Testis (tissue), 2 donors: ENCODE measurements at regions not wholly inside any gene's neighbourhood (a gene's known extent, or its start where the extent isn't known, plus 50 kb on each side); places are given as distances from the start of the nearest gene placed in this dataset.
"Not testable (repeated sequence)": the region's sequence is repeated elsewhere in the genome, so short reads cannot be mapped to it uniquely, and the experiment has no call there.

ENCODE experiments used
- DNase-seq: peaks from one replicate; pipeline ENCODE4 v3.0.0-alpha.2; 2019
- H3K27ac ChIP-seq, 2 donors: fragments of 200-600 bp; sonication (generic); one replicate each; pipeline ENCODE4 v1.5.1; 2019
- H3K27me3 ChIP-seq: fragments of 200-600 bp; sonication (generic); one replicate; pipeline ENCODE4 v1.5.1; 2019
- H3K36me3 ChIP-seq: fragments of 200-600 bp; sonication (generic); one replicate; pipeline ENCODE4 v1.5.1; 2017; ENCODE audit warnings: low read depth; ENCODE audit errors: missing control alignments
- H3K4me1 ChIP-seq: fragments of 200-600 bp; sonication (generic); one replicate; pipeline ENCODE4 v1.5.1; 2019
- H3K4me3 ChIP-seq, 2 donors: fragments of 200-600 bp; sonication (generic); one replicate each; pipeline ENCODE4 v1.5.1; 2017 to 2019
- H3K9me3 ChIP-seq: fragments of 200-600 bp; sonication (generic); one replicate; pipeline ENCODE4 v1.5.1; 2017
- POLR2A ChIP-seq: fragments of 450-650 bp; IDR thresholded peaks from one replicate; pipeline ENCODE4 v1.6.1; 2017; ENCODE audit warnings: antibody characterized with exemption, mild to moderate bottlenecking, moderate library complexity
- WGBS, 2 donors: methylation state at CpG; one replicate each; pipeline ENCODE4 v1.1.5; 2018; 5-methylcytosine and 5-hydroxymethylcytosine counted together
- intact Hi-C: fragments of 100-400 bp; cut with DNase I; formaldehyde crosslinking; loops from one replicate; pipeline ENCODE4 v1.15.1; 2023; ENCODE audit warnings: low total_unique reads
- TF ChIP-seq, protein P1 (sequence below), 3 experiments: fragments of 450-650 bp in 2 of 3; fragments of 200-600 bp in 1 of 3; sonication (generic) in 1 of 3; IDR thresholded peaks; one replicate each; pipeline ENCODE4 v1.5.1; 2016 to 2019; ENCODE audit warnings: antibody characterized with exemption in 3 of 3, mild to moderate bottlenecking in 2 of 3, moderate library complexity in 1 of 3

DNA sequence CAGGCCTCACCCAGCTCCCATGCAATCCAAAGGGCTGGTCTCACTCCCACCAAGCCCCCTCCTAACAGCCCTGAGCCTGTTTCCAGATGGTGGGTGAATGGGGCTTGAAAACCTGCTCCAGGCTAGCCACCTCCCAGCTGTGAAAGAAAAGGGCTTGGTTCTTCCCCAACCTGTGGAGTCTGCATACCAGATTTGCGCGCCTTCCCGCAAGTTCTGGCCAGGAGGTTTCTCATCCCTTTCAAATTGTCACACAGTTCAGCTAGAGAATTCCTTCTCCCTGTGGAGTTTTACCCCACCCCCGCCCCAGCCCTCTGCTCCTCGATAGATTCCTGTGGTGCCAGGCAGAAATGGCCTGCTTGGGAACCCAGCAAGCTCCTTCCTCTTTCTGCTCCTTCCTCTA lies 734.6 kb upstream of the FAT3 start:
- Histone ChIP-seq H3K36me3 (no peaks in the 10 kb centered on the region), H3K27me3 (no peaks in the 10 kb centered on the region), H3K9me3 (no peaks in the 10 kb centered on the region), H3K27ac (no peak overlapping the region), H3K4me3 (no peak overlapping the region), H3K4me1 (peaks cover 4% of the 10 kb centered on the region)
- 63 to 81% methylated on average over 4 to 5 of the region's 5 CpGs for WGBS, 2 donors
- TF ChIP-seq, protein P1, sequence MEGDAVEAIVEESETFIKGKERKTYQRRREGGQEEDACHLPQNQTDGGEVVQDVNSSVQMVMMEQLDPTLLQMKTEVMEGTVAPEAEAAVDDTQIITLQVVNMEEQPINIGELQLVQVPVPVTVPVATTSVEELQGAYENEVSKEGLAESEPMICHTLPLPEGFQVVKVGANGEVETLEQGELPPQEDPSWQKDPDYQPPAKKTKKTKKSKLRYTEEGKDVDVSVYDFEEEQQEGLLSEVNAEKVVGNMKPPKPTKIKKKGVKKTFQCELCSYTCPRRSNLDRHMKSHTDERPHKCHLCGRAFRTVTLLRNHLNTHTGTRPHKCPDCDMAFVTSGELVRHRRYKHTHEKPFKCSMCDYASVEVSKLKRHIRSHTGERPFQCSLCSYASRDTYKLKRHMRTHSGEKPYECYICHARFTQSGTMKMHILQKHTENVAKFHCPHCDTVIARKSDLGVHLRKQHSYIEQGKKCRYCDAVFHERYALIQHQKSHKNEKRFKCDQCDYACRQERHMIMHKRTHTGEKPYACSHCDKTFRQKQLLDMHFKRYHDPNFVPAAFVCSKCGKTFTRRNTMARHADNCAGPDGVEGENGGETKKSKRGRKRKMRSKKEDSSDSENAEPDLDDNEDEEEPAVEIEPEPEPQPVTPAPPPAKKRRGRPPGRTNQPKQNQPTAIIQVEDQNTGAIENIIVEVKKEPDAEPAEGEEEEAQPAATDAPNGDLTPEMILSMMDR (IDR thresholded peaks at IDR 0.05), result no peak
- TF ChIP-seq POLR2A, result no peak
- intact Hi-C loops, result no loop called here
- no peak for DNase-seq

DNA sequence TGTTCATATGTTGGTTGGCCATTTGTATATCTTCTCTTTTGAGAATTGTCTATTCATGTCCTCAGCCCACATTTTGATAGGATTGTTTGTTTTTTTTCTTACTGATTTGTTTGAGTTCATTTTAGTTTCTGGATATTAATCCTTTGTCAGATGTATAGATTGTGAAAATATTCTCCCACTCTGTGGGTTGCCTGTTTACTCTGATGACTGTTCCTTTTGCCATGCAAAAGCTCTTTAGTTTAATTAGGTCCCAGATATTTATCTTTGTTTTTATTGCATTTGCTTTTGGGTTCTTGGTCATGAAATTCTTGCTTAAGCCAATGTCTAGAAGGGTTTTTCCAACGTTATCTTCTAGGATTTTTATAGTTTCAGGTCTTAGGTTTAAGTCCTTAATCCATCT lies 740.7 kb upstream of the FAT3 start:
- WGBS, 2 donors, result 59 to 64% methylated on average over 1 of the region's 1 CpG
- DNase-seq, H3K27ac ChIP-seq, H3K36me3 ChIP-seq, intact Hi-C loops, H3K4me1 ChIP-seq, H3K4me3 ChIP-seq, H3K27me3 ChIP-seq, H3K9me3 ChIP-seq: not testable (repeated sequence)

DNA sequence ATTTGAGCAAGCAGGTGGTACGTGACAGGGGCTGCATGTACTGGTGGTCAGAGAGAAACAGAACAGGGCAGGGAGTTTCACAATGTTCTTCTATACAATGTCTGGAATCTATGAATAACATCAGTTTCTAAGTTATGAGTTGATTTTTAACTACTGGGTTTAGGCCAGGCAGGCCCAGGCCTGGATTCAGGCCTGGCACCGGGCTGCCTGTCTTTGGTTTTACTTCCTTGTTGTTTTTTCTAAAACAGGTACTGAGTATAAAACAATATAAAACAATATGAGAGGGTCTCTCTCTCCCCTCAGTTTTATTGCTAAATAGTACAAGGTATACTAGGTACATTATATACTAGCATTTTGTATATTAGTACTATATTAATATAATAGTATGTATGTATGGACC lies 742.7 kb upstream of the FAT3 start:
- H3K4me1 ChIP-seq, H3K9me3 ChIP-seq, H3K27ac ChIP-seq, intact Hi-C loops, H3K36me3 ChIP-seq, H3K27me3 ChIP-seq, DNase-seq, H3K4me3 ChIP-seq: not testable (repeated sequence)
- WGBS, 2 donors, result 90 to 91% methylated on average over 2 of the region's 2 CpGs

DNA sequence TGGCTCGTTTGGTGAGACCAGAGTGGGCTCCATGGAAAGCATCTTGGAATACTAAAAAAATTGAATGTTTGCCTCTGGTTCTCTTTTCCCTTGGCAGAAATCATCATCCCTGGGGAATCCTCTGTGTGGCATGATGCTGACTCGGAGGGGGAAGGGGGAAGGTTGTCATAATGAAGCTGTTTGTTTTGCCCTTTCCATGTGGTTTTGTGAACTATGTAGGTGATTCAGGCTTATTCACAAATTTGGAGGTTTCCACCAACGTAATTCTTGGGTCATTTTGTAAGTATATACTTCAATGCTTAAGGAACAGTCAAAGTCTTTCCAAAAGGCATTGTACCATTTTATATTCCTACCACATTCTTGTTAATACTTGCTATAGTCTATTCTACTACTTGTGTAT lies 754.0 kb upstream of the FAT3 start:
- WGBS, 2 donors, result 73 to 82% methylated on average over 3 of the region's 3 CpGs
- H3K36me3 ChIP-seq, result no peaks in the 10 kb centered on the region
- DNase-seq, result no peak
- H3K4me3 ChIP-seq, result no peak overlapping the region
- intact Hi-C loops, result no loop called here
- H3K4me1 ChIP-seq, result no peaks in the 10 kb centered on the region
- H3K27ac ChIP-seq, result no peak overlapping the region
- no peak for TF ChIP-seq POLR2A
- TF ChIP-seq, protein P1 (IDR thresholded peaks at IDR 0.05), result no peak
- H3K9me3 ChIP-seq, result no peaks in the 10 kb centered on the region
- no peaks in the 10 kb centered on the region for H3K27me3 ChIP-seq

DNA sequence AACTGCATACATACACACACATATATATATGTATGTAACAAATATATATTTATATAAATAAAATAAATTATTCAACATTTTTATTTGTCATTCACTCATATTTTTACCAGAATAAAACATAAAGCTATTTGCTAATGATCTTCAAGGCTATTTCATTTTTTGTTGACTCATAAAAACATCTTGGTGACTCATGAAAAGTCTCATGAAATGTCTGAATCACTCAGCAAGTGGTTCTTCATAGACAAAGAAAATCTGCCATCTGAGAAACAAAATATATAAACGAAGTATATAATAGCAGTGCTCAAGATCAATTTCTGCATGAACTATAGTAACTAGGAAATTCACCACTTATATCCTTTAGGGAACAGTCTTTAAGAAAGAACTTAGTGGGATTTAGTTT lies 764.8 kb upstream of the FAT3 start:
- H3K27ac ChIP-seq, result no peak overlapping the region
- no peaks in the 10 kb centered on the region for H3K36me3 ChIP-seq
- DNase-seq, result no peak
- H3K4me1 ChIP-seq, result no peaks in the 10 kb centered on the region
- H3K27me3 ChIP-seq, result no peaks in the 10 kb centered on the region
- H3K4me3 ChIP-seq, result no peak overlapping the region
- intact Hi-C loops, result no loop called here
- TF ChIP-seq POLR2A, result no peak
- TF ChIP-seq, protein P1 (IDR thresholded peaks at IDR 0.05), result no peak
- H3K9me3 ChIP-seq, result no peaks in the 10 kb centered on the region
- 84 to 86% methylated on average over 1 of the region's 1 CpG for WGBS, 2 donors

DNA sequence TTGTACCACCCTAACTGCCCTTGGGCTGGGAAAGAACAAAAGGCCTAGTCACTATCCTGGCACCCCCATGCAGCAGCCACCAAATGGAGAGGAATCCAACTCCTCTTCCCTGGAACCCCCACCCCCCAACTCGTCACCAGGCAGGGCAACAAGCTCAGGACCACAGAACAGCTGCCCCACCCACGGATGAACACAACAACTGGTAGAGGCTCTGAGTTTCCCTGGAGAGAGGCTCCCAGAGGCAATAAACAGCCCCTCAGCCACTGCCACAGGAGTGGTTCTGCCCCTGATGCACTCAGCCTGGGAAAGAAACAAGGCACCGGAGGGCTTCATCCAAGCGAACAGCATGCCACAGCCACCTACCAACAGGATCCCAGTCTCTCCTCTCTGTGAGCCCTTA lies 778.4 kb upstream of the FAT3 start:
- intact Hi-C loops, result no loop called here
- Histone ChIP-seq H3K27me3 (no peaks in the 10 kb centered on the region), H3K4me1 (no peaks in the 10 kb centered on the region), H3K4me3 (no peak overlapping the region), H3K27ac (no peak overlapping the region), H3K36me3 (no peaks in the 10 kb centered on the region), H3K9me3 (no peaks in the 10 kb centered on the region)
- no peak for DNase-seq
- no peak for TF ChIP-seq POLR2A
- TF ChIP-seq, protein P1 (IDR thresholded peaks at IDR 0.05), result no peak
- 85% methylated on average over 4 of the region's 4 CpGs; no CpG with 5 or more reads in 1 of the 2 donors for WGBS, 2 donors
